ENCODE measurements at regions not wholly inside any gene's neighbourhood (a gene's known extent, or its start where the extent isn't known, plus 50 kb on each side); places are given as distances from the start of the nearest gene placed in this dataset.
"Not testable (repeated sequence)": the region's sequence is repeated elsewhere in the genome, so short reads cannot be mapped to it uniquely, and the experiment has no call there.

DNA sequence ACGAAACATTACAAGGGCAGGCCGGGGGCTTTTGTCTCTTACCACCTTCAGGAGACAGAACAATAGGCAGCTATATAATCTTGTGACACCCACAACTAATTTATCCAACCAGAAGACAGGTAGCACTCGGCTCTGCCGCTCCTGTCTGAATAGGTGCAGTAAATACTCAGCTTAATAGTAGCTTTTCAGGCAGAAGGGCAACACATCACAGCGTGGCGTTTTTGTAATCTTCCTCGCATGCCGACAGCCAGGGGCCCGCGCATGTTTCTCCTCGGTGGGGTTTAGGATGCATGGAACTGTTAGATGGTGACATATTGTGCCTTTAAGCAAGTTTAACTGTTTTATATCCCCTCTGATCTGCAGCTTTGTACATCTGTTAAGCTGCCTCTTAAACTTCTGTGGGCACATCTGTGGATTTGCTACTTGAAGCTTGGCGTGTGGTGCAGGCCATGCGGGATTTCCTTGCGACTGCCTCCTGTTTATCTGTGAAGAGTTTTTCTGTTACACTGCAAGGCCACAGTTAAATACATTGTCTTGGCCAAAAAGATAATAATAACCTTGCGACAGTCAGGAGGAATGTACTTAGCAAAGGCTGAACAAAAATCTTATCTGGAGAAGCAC, 123.2 kb upstream of the BNIP2 start:
- TF ChIP-seq, protein P1, sequence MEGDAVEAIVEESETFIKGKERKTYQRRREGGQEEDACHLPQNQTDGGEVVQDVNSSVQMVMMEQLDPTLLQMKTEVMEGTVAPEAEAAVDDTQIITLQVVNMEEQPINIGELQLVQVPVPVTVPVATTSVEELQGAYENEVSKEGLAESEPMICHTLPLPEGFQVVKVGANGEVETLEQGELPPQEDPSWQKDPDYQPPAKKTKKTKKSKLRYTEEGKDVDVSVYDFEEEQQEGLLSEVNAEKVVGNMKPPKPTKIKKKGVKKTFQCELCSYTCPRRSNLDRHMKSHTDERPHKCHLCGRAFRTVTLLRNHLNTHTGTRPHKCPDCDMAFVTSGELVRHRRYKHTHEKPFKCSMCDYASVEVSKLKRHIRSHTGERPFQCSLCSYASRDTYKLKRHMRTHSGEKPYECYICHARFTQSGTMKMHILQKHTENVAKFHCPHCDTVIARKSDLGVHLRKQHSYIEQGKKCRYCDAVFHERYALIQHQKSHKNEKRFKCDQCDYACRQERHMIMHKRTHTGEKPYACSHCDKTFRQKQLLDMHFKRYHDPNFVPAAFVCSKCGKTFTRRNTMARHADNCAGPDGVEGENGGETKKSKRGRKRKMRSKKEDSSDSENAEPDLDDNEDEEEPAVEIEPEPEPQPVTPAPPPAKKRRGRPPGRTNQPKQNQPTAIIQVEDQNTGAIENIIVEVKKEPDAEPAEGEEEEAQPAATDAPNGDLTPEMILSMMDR (IDR thresholded peaks at IDR 0.05; ENCODE audit: extremely low read depth in 1 of 2, insufficient read depth in 1 of 2, low read depth in 1 of 2, low read length in 2 of 2), result no peak
- no peak for TF ChIP-seq POLR2A (IDR thresholded peaks at IDR 0.05; ENCODE audit: low read depth, low read length)
- no peak for TF ChIP-seq EZH2 (IDR thresholded peaks at IDR 0.05; ENCODE audit: borderline replicate concordance, low read depth, low read length, severe bottlenecking)
- no peak for TF ChIP-seq MYC (IDR thresholded peaks at IDR 0.05; ENCODE audit: low read depth, low read length)
- no peak for TF ChIP-seq POLR2AphosphoS5 (IDR thresholded peaks at IDR 0.05; ENCODE audit: insufficient read depth, low read depth, low read length)
- no peak for TF ChIP-seq GATA2 (IDR thresholded peaks at IDR 0.05; ENCODE audit: insufficient read depth, insufficient read length, low read depth, low read length)
- no peak for TF ChIP-seq FOS (IDR thresholded peaks at IDR 0.05; ENCODE audit: borderline replicate concordance, insufficient read depth, low read length)
- TF ChIP-seq, protein P2, sequence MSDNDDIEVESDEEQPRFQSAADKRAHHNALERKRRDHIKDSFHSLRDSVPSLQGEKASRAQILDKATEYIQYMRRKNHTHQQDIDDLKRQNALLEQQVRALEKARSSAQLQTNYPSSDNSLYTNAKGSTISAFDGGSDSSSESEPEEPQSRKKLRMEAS (IDR thresholded peaks at IDR 0.05; ENCODE audit: insufficient read depth, insufficient read length), result no peak
- TF ChIP-seq JUN (IDR thresholded peaks at IDR 0.05; ENCODE audit: borderline replicate concordance, insufficient read depth, insufficient read length, low read depth), result no peak
- H4K20me1 ChIP-seq (replicated peaks; ENCODE audit: control insufficient read depth, extremely low read depth, insufficient read depth, low read length), result no peaks in the 10 kb centered on the region
- FAIRE-seq (no peak), DNase-seq (ENCODE audit: low read depth, low spot score) (no peak)
- CTCF ChIA-PET, result no interaction called here
- intact Hi-C loops (cut with micrococcal nuclease), result no loop called here
- peaks cover 5 to 8% of the 10 kb centered on the region in 2 experiments for H3K27me3 ChIP-seq (ENCODE audit: control insufficient read depth in 2 of 2, insufficient read depth in 2 of 2, low read length in 2 of 2)
- H3K4me1 ChIP-seq (ENCODE audit: control insufficient read depth, extremely low read depth, insufficient read depth, low read length), result no peaks in the 10 kb centered on the region
- no peaks in the 10 kb centered on the region for H3K9me3 ChIP-seq (replicated peaks; ENCODE audit: control insufficient read depth, insufficient read depth, low read length)
- H3K27ac ChIP-seq (ENCODE audit: insufficient read depth, low read depth, low read length), result no peak overlapping the region
- H3K4me2 ChIP-seq (ENCODE audit: insufficient read depth, low read length), result no peak overlapping the region
- H3K36me3 ChIP-seq (ENCODE audit: control insufficient read depth in 2 of 2, extremely low read depth in 1 of 2, insufficient read depth in 2 of 2, low read length in 2 of 2), result no peaks in the 10 kb centered on the region
- H3K4me3 ChIP-seq (replicated peaks in 1 of 3; ENCODE audit: insufficient read depth in 1 of 3, low read depth in 1 of 3, low read length in 3 of 3), result no peak overlapping the region
- BruUV-seq (replicated peaks), result no TSS peak
- no peak overlapping the region for H3K9ac ChIP-seq (replicated peaks; ENCODE audit: extremely low read depth, insufficient read depth, low read length)
- H3K9me1 ChIP-seq (replicated peaks; ENCODE audit: control insufficient read depth, extremely low read depth, insufficient read depth, low read length), result no peaks in the 10 kb centered on the region
- dilution Hi-C loops (cut with MboI; ENCODE audit: extremely low pct_ligation_motif_present, low sequenced_read_pairs), result no loop called here
- POLR2A ChIA-PET, result no interaction called here
- no peaks in the 10 kb centered on the region for H3K79me2 ChIP-seq (ENCODE audit: control insufficient read depth, insufficient read depth, low read length)
- H2AFZ ChIP-seq (ENCODE audit: low read depth, low read length), result no peak overlapping the region

DNA sequence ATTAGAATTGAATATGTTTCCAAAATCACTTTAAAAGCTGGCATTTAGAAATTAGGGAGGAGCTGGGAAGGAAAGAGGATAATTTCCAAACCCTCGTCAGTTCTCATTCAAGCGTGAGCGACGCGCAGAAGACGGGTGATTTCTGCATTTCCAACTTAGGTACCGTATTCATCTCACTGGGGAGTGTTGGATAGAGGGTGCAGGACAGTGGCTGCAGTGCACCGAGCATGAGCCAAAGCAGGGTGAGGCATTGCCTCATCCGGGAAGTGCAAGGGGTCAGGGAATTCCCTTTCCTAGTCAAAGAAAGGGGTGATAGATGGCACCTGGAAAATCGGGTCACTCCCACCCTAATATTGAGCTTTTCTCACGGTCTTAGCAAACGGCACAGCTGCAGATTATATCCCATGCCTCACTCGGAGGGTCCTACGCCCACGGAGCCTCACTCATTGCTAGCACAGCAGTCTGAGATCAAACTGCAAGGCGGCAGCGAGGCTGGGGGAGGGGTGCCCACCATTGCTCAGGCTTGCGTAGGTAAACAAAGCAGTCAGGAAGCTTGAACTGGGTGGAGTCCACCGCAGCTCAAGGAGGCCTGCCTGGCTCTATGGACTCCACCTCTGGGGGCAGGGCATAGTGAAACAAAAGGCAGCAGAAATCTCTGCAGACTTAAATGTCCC, 114.3 kb upstream of the BNIP2 start:
- FAIRE-seq; H3K27me3 ChIP-seq (ENCODE audit: control insufficient read depth in 2 of 2, insufficient read depth in 2 of 2, low read length in 2 of 2); BruUV-seq (replicated peaks); H3K4me1 ChIP-seq (ENCODE audit: control insufficient read depth, extremely low read depth, insufficient read depth, low read length); H4K20me1 ChIP-seq (replicated peaks; ENCODE audit: control insufficient read depth, extremely low read depth, insufficient read depth, low read length); dilution Hi-C loops (cut with MboI; ENCODE audit: extremely low pct_ligation_motif_present, low sequenced_read_pairs); H3K27ac ChIP-seq (ENCODE audit: insufficient read depth, low read depth, low read length); DNase-seq (ENCODE audit: low read depth, low spot score); H3K9ac ChIP-seq (replicated peaks; ENCODE audit: extremely low read depth, insufficient read depth, low read length); H3K4me2 ChIP-seq (ENCODE audit: insufficient read depth, low read length); H3K79me2 ChIP-seq (ENCODE audit: control insufficient read depth, insufficient read depth, low read length); H3K36me3 ChIP-seq (ENCODE audit: control insufficient read depth in 2 of 2, extremely low read depth in 1 of 2, insufficient read depth in 2 of 2, low read length in 2 of 2); H2AFZ ChIP-seq (ENCODE audit: low read depth, low read length); H3K4me3 ChIP-seq (replicated peaks in 1 of 3; ENCODE audit: insufficient read depth in 1 of 3, low read depth in 1 of 3, low read length in 3 of 3); H3K9me1 ChIP-seq (replicated peaks; ENCODE audit: control insufficient read depth, extremely low read depth, insufficient read depth, low read length); intact Hi-C loops (cut with micrococcal nuclease); POLR2A ChIA-PET; H3K9me3 ChIP-seq (replicated peaks; ENCODE audit: control insufficient read depth, insufficient read depth, low read length): not testable (repeated sequence)
- CTCF ChIA-PET, result interaction anchor here (1.2 kb wide), 2 partner anchors 12 to 13 kb away, joined by 3 read pairs; no protein-coding TSS in a partner anchor

All from endothelial cell of umbilical vein (primary cell).